ENCODE measurements at regions not wholly inside any gene's neighbourhood (a gene's known extent, or its start where the extent isn't known, plus 50 kb on each side); places are given as distances from the start of the nearest gene placed in this dataset.
"Not testable (repeated sequence)": the region's sequence is repeated elsewhere in the genome, so short reads cannot be mapped to it uniquely, and the experiment has no call there.

- no peak for DNase-seq
- H3K27me3 Mint-ChIP-seq (ENCODE audit: low read depth in 2 of 2) = no peaks in the 10 kb centered on the region
- TF ChIP-seq CTCF (IDR thresholded peaks at IDR 0.05) = no peak
- intact Hi-C loops (cut with micrococcal nuclease) = no loop called here
- Histone ChIP-seq H3K27ac (ENCODE audit: low read length) (no peak overlapping the region), H3K27me3 (ENCODE audit: control insufficient read depth, insufficient read depth, low read length) (no peaks in the 10 kb centered on the region), H3K4me3 (ENCODE audit: low read length) (no peak overlapping the region), H3K36me3 (ENCODE audit: control insufficient read depth, insufficient read depth, low read length) (no peaks in the 10 kb centered on the region), H3K9me3 (ENCODE audit: control insufficient read depth, insufficient read depth, low read length) (no peaks in the 10 kb centered on the region), H3K4me1 (ENCODE audit: control insufficient read depth, insufficient read depth, low read length) (no peaks in the 10 kb centered on the region)
- H3K4me3 Mint-ChIP-seq = no peak overlapping the region
- H3K36me3 Mint-ChIP-seq = no peaks in the 10 kb centered on the region
- peaks cover 0 to 5% of the 10 kb centered on the region in 2 donors for H3K4me1 Mint-ChIP-seq
- H3K9me3 Mint-ChIP-seq = peaks cover 3 to 5% of the 10 kb centered on the region in 2 donors
- no peak overlapping the region for H3K27ac Mint-ChIP-seq
- no peak for ATAC-seq
Measured at GRCh38 chr11:95413021-95413420, 182.0 kb upstream of the SESN3 start.

- 53% methylated on average over 3 of the region's 3 CpGs for WGBS (ENCODE audit: insufficient coverage)
- Mint-ChIP-seq H3K36me3 (no peaks in the 10 kb centered on the region), H3K4me1 (peaks cover 0 to 5% of the 10 kb centered on the region in 2 donors), H3K9me3 (peaks cover 3 to 5% of the 10 kb centered on the region in 2 donors), H3K27ac (no peak overlapping the region), H3K27me3 (ENCODE audit: low read depth in 2 of 2) (no peaks in the 10 kb centered on the region), H3K4me3 (no peak overlapping the region)
- no peaks in the 10 kb centered on the region for H3K4me1 ChIP-seq (ENCODE audit: control insufficient read depth, insufficient read depth, low read length)
- H3K9me3 ChIP-seq (ENCODE audit: control insufficient read depth, insufficient read depth, low read length) = no peaks in the 10 kb centered on the region
- H3K36me3 ChIP-seq (ENCODE audit: control insufficient read depth, insufficient read depth, low read length) = no peaks in the 10 kb centered on the region
- ATAC-seq (no peak), DNase-seq (no peak)
- H3K4me3 ChIP-seq (ENCODE audit: low read length) = no peak overlapping the region
- H3K27ac ChIP-seq (ENCODE audit: low read length) = no peak overlapping the region
- intact Hi-C loops (cut with micrococcal nuclease) = no loop called here
- no peak for TF ChIP-seq CTCF (IDR thresholded peaks at IDR 0.05)
- H3K27me3 ChIP-seq (ENCODE audit: control insufficient read depth, insufficient read depth, low read length) = no peaks in the 10 kb centered on the region
Measured at GRCh38 chr11:95412074-95412473, 181.1 kb upstream of the SESN3 start.

GRCh38 chr11:95410707-95411106, 179.7 kb upstream of the SESN3 start:
- DNase-seq; H3K4me3 ChIP-seq (ENCODE audit: low read length); H3K4me1 Mint-ChIP-seq; H3K36me3 ChIP-seq (ENCODE audit: control insufficient read depth, insufficient read depth, low read length); H3K27ac Mint-ChIP-seq; H3K27ac ChIP-seq (ENCODE audit: low read length); intact Hi-C loops (cut with micrococcal nuclease); H3K36me3 Mint-ChIP-seq; H3K4me1 ChIP-seq (ENCODE audit: control insufficient read depth, insufficient read depth, low read length); H3K9me3 Mint-ChIP-seq; H3K27me3 Mint-ChIP-seq (ENCODE audit: low read depth in 2 of 2); H3K4me3 Mint-ChIP-seq; H3K9me3 ChIP-seq (ENCODE audit: control insufficient read depth, insufficient read depth, low read length); ATAC-seq; H3K27me3 ChIP-seq (ENCODE audit: control insufficient read depth, insufficient read depth, low read length): not testable (repeated sequence)

GRCh38 chr11:95406271-95406670, 175.3 kb upstream of the SESN3 start:
- DNase-seq (no peak), ATAC-seq (no peak)
- TF ChIP-seq CTCF (IDR thresholded peaks at IDR 0.05) = no peak
- no peak overlapping the region for H3K27ac Mint-ChIP-seq
- H3K4me3 Mint-ChIP-seq = no peak overlapping the region
- no peaks in the 10 kb centered on the region for H3K27me3 ChIP-seq (ENCODE audit: control insufficient read depth, insufficient read depth, low read length)
- peaks cover 0 to 2% of the 10 kb centered on the region in 2 donors for H3K9me3 Mint-ChIP-seq
- intact Hi-C loops (cut with micrococcal nuclease) = no loop called here
- peaks cover 0 to 8% of the 10 kb centered on the region in 2 donors for H3K27me3 Mint-ChIP-seq (ENCODE audit: low read depth in 2 of 2)
- no peak overlapping the region for H3K27ac ChIP-seq (ENCODE audit: low read length)
- no peaks in the 10 kb centered on the region for H3K9me3 ChIP-seq (ENCODE audit: control insufficient read depth, insufficient read depth, low read length)
- no peaks in the 10 kb centered on the region for H3K36me3 ChIP-seq (ENCODE audit: control insufficient read depth, insufficient read depth, low read length)
- WGBS (ENCODE audit: insufficient coverage) = 88% methylated on average over 1 of the region's 1 CpG
- no peaks in the 10 kb centered on the region for H3K4me1 ChIP-seq (ENCODE audit: control insufficient read depth, insufficient read depth, low read length)
- no peaks in the 10 kb centered on the region for H3K36me3 Mint-ChIP-seq
- no peak overlapping the region for H3K4me3 ChIP-seq (ENCODE audit: low read length)
- H3K4me1 Mint-ChIP-seq = peaks cover 0 to 5% of the 10 kb centered on the region in 2 donors
